GM18499 (cell line): ENCODE measurements at regions not wholly inside any gene's neighbourhood (a gene's known extent, or its start where the extent isn't known, plus 50 kb on each side); places are given as distances from the start of the nearest gene placed in this dataset.
"Not testable (repeated sequence)": the region's sequence is repeated elsewhere in the genome, so short reads cannot be mapped to it uniquely, and the experiment has no call there.

Experiments used
- ATAC-seq: cut with Tn5 transposase; IDR thresholded peaks from one replicate; pipeline ENCODE4 v1.9.1; 2021; ENCODE audit warnings: moderate number of reproducible peaks; ENCODE audit not compliant: insufficient read depth, unreplicated experiment

DNA sequence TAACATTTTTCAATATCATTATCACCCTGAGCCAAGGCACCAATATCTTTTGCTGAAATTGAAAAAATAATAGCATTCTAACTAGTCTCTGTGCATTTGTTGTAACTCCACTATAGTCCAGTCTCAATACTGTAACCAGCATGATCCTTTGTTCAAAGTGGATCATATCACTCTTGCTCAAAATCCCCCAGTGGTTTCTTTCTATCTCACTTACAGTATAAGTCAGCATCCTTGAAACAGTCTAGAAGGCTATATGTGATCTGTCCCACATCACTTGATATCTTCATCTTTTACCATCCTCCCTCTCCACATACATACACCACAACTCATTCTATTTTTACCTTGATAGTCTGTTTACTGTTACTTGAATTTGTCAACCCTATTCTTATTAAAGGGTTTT is 435.7 kb downstream of the CCER1 start:
- ATAC-seq, result no peak

DNA sequence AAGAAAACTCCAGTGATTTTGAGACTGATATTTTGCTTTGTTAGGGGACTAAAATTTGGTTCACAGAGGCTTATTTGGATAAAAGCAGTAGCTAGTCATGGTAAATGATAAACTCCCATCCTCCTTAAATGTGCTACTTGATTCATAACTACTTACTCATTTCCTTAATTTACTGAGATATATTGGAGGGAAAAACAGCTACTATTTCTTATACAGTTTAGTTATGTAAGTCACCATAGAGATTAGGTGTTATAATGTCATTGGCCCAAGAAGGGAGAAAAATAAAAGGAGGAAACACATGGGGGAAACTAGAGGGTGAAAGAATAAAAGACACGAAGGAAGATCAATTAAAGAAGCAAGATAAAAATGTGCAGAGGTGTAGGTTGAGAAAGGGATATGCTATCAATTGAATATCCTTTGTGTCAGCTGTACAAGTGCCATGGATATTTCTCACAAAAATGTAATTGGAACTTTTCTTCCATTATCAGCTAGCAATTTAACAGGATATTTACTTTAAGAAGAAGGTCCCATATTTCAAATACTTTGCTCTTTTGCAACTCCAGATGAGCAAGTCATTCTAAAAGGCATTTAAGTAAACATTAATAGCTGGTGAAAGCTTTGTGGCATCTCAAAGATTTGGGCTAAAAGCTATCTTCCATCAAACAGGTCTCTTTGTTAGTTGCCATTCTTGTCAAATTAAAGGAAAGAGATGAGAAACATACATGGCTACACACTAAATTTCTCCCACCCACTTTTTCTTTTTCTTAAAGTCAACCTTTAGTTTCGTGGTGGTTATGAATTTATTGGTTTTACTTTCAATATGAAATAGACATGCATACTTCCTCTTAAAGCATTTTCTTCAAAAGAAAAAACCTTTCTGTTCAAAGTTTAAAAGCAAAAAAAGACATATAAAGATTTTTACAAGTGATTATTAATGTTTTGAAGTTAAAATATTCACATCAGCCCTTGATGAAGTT is 439.5 kb downstream of the CCER1 start:
- ATAC-seq, result peak; percentile 87

DNA sequence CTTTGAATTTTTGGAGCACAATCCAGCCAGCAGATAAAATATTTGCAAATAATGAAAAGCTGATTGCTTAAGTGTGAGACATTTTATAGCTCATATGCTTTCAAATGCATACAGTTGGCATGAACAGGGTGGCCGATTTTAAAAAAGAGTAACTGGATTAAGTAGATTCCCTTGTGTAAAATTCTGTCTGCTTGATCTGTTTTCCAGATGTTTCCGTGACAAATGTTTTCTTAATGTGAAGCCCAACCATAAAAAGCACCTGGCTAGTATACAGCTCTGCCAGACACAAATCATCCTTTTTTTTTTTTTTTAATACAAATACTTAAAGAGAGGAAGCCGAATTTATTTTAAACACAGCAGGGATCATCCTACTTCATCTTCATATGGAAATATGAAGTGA is 440.7 kb downstream of the CCER1 start:
- ATAC-seq, result no peak

DNA sequence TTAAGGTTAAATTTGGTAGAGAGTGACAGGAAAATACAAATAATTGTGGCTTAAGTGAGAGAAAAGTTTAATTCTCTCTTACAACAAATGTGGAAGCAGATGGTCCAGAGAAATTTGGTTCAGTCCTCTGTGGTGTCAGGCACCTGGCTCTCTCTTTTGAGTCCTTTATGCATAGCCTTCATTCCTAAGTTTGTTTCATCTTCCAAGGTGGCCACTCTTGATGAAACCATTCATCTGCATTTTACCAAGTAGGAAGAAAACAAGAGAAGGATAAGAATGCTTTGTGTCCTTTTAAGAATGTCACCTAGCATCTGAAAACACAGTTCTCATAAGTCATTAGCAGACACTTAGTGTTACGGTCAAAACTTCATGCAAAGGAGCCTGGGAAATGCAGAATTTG is 442.5 kb downstream of the CCER1 start:
- no peak for ATAC-seq

- no peak for ATAC-seq
Measured at GRCh38 chr12:90510948-90511347, 444.0 kb downstream of the CCER1 start.

- no peak for ATAC-seq
Measured at GRCh38 chr12:90504806-90505205, 450.2 kb downstream of the CCER1 start.

- no peak for ATAC-seq
Measured at GRCh38 chr12:90502070-90502469, 452.9 kb downstream of the CCER1 start.

DNA sequence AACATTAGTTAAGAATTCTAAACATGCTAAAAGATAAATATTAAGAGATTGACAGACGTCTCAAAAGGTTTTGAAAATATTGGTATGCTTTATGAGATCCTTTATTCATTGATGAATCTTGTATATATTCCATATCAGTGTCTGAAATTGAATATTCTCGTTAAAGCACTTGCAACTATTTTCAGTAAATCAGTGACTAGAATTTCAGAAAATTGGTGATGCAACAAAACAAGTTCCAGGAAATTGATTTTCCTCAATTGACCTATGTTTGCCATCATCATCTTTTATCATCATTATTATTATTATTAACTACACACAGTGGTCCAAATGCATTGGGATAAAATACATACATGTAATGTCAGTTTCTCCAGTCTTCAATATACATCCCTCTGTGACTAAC is 453.6 kb downstream of the CCER1 start:
- no peak for ATAC-seq

GRCh38 chr12:90499795-90500194 is 455.2 kb downstream of the CCER1 start:
- ATAC-seq, result no peak

- no peak for ATAC-seq
Measured at GRCh38 chr12:90497923-90498545, 456.9 kb downstream of the CCER1 start.

GRCh38 chr12:90490355-90490754 is 464.6 kb downstream of the CCER1 start:
- no peak for ATAC-seq

GRCh38 chr12:90489141-90489540 is 465.8 kb downstream of the CCER1 start:
- no peak for ATAC-seq

DNA sequence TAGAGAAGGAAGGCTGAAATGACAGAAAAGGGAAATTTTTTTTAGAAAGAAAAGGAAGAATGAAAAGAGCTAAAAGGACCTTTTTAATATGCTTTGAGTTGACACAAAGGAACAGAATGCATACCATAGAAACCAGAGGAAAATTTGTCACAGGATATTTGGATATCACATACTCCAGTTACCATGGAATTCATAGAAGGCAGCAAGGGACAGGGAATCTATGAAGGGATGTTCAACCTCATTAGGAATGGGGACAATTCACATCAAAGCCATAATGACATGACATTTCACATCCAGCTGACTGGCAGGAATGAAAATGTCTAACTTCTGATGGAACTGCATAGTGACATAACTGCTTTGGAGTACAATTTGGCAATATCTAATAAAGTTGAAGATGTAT is 469.4 kb downstream of the CCER1 start:
- ATAC-seq, result no peak

- ATAC-seq, result no peak
Measured at GRCh38 chr12:90484094-90484493, 470.9 kb downstream of the CCER1 start.

- ATAC-seq, result no peak
Measured at GRCh38 chr12:90481748-90482147, 473.2 kb downstream of the CCER1 start.

DNA sequence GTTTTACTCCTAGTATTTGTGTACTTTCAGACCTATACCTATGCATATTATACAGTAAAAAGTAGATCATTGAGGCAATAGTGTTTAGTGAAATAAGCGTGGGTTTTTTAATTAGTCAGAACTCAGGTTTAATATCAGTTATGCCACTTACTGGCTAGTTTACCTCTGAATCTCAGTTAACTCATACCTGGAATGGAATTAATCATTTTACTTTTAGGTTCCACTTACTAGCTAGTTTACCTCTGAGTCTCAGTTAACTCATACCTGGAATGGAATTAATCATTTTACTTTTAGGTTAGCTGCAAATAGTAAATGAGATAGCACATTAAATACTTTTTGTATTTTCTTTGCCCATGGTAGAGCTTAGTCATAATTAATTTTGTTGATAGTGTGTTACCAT is 475.7 kb downstream of the CCER1 start:
- no peak for ATAC-seq

- ATAC-seq, result no peak
Measured at GRCh38 chr12:90473831-90474230, 481.1 kb downstream of the CCER1 start.

- no peak for ATAC-seq
Measured at GRCh38 chr12:90460681-90461080, 494.3 kb downstream of the CCER1 start.

DNA sequence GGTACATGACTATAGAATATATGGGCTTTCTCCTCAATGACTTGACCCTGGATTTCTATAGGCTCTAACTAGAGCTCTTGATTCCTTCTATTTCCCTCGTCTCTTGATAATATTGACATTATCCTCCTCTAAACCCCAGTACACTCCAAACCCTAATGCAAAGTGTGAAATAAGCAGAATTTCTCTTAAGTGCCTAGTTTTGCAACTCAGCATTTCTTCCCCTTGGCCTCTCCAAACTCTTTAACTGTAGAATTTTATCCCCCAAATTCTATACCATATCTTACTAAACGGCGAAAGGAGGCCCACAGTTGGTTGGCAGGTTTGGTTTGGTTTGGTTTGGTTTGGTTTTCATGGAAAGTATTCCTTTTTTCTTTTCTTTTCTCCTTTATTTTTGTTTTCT is 498.7 kb downstream of the CCER1 start:
- ATAC-seq, result no peak

DNA sequence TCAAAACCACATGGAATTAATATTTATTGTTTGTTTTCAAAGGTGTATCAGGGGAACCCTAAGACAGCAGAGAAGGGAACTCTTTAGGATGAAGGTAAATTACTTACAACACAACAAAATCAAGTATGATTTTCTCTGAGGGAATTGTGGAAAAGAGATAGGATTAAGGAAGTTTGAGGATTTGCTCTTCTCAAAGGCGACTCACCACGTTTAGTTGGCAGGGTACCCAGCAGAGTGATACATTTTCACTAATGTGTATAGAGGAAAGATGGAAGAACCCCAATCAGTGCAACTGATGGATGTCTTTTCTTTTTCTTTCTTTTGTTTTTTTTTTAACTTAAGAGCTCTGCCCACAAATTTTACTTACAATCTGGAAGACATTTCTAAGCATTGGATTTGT is 499.2 kb downstream of the CCER1 start:
- ATAC-seq, result no peak

DNA sequence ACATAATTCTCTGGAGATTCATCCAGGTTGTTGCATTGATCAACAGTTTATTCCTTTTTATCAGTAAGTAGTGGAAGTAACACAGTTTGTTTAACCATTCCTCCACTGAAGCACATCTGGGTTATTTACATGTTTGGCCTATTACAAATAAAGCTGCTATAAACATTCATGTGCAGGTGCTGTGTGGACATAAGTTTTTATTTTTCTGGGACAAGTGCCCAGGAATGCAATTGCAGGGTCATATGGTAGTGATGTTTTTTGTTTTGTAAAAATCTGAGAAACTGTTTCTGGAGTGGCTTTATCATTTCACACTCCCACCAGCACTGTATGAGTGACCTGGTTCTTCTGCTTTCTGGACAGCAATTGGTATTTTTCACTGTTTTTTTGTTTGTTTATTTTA is 505.4 kb downstream of the CCER1 start:
- ATAC-seq, result no peak

- ATAC-seq, result not testable (repeated sequence)
Measured at GRCh38 chr12:90443466-90443865, 511.5 kb downstream of the CCER1 start.
